ENCODE measurements at regions not wholly inside any gene's neighbourhood (a gene's known extent, or its start where the extent isn't known, plus 50 kb on each side); places are given as distances from the start of the nearest gene placed in this dataset.
"Not testable (repeated sequence)": the region's sequence is repeated elsewhere in the genome, so short reads cannot be mapped to it uniquely, and the experiment has no call there.

DNA sequence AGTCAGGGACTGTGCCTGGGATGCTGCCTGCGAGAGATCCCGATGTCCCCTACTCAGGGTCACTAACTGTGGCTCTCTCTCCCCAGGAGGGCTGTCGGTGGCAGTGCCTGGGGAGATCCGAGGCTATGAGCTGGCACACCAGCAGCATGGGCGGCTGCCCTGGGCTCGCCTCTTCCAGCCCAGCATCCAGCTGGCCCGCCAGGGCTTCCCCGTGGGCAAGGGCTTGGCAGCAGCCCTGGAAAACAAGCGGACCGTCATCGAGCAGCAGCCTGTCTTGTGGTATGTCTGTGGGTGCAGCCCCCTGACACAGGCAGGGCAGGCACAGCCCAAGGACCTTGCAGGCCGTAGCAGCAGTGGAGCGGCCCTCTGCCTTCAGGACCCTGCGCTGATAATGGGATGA, 3088.9 kb downstream of the RPIA start:
- H2AFZ ChIP-seq (replicated peaks; ENCODE audit: low read length, poor library complexity); H2BK120ac ChIP-seq (ENCODE audit: low read depth, low read length); H3K4me2 ChIP-seq (ENCODE audit: low read depth, low read length); H3K4me3 ChIP-seq (ENCODE audit: insufficient read depth, low read depth, low read length); POLR2A ChIA-PET (ENCODE audit: unreplicated experiment); H3K27ac ChIP-seq (ENCODE audit: insufficient read depth, low read length); H3K27me3 ChIP-seq (ENCODE audit: control insufficient read depth, insufficient read depth, low read length); H3K79me1 ChIP-seq (ENCODE audit: low read depth in 1 of 2, low read length in 2 of 2); H2AK9ac ChIP-seq (replicated peaks; ENCODE audit: low read depth, low read length, poor library complexity); H3K23ac ChIP-seq (ENCODE audit: low read depth, low read length); H3K9me1 ChIP-seq (ENCODE audit: insufficient read depth, low read length); H3K56ac ChIP-seq (ENCODE audit: extremely low read depth, insufficient read depth, low read length); H2BK5ac ChIP-seq (ENCODE audit: low read depth, low read length, poor library complexity, severe bottlenecking); H4K8ac ChIP-seq (ENCODE audit: low read depth in 2 of 2, low read length in 2 of 2); in situ Hi-C loops (cut with MboI; ENCODE audit: low sequenced_read_pairs); H3K14ac ChIP-seq (replicated peaks; ENCODE audit: low read depth, low read length); H3K4ac ChIP-seq (ENCODE audit: low read depth, low read length); H4K5ac ChIP-seq (ENCODE audit: low read depth, low read length); H4K20me1 ChIP-seq (ENCODE audit: insufficient read depth, low read length); H2BK20ac ChIP-seq (ENCODE audit: low read depth, low read length); H3K9ac ChIP-seq (ENCODE audit: low read depth, low read length); H3K4me1 ChIP-seq (ENCODE audit: control insufficient read depth, insufficient read depth, low read length); CTCF ChIA-PET; H2BK15ac ChIP-seq (ENCODE audit: low read depth, low read length); H3K9me3 ChIP-seq (ENCODE audit: control insufficient read depth, insufficient read depth, low read length); H4K91ac ChIP-seq (ENCODE audit: insufficient read depth, low read depth, low read length); H2AK5ac ChIP-seq (ENCODE audit: low read depth, low read length); ATAC-seq (ENCODE audit: low read depth); H3K36me3 ChIP-seq (ENCODE audit: control insufficient read depth, insufficient read depth, low read length); H3K18ac ChIP-seq (ENCODE audit: low read depth, low read length); BruUV-seq (replicated peaks); dilution Hi-C loops (cut with HindIII; ENCODE audit: low sequenced_read_pairs, unreplicated experiment); DNase-seq; intact Hi-C loops (cut with micrococcal nuclease): not testable (repeated sequence)
- WGBS, 2 experiments (ENCODE audit: extremely low coverage in 2 of 2, insufficient read length in 1 of 2), result no CpG with 5 or more reads among the region's 14 CpGs

- H2AFZ ChIP-seq (replicated peaks; ENCODE audit: low read length, poor library complexity); H3K23ac ChIP-seq (ENCODE audit: low read depth, low read length); H4K5ac ChIP-seq (ENCODE audit: low read depth, low read length); H3K9me3 ChIP-seq (ENCODE audit: control insufficient read depth, insufficient read depth, low read length); BruUV-seq (replicated peaks); H3K27me3 ChIP-seq (ENCODE audit: control insufficient read depth, insufficient read depth, low read length); H3K36me3 ChIP-seq (ENCODE audit: control insufficient read depth, insufficient read depth, low read length); H3K4me1 ChIP-seq (ENCODE audit: control insufficient read depth, insufficient read depth, low read length); H3K79me1 ChIP-seq (ENCODE audit: low read depth in 1 of 2, low read length in 2 of 2); H3K18ac ChIP-seq (ENCODE audit: low read depth, low read length); DNase-seq; H4K20me1 ChIP-seq (ENCODE audit: insufficient read depth, low read length); H3K4me2 ChIP-seq (ENCODE audit: low read depth, low read length); H3K9me1 ChIP-seq (ENCODE audit: insufficient read depth, low read length); H3K56ac ChIP-seq (ENCODE audit: extremely low read depth, insufficient read depth, low read length); H2AK9ac ChIP-seq (replicated peaks; ENCODE audit: low read depth, low read length, poor library complexity); intact Hi-C loops (cut with micrococcal nuclease); H2AK5ac ChIP-seq (ENCODE audit: low read depth, low read length); H2BK15ac ChIP-seq (ENCODE audit: low read depth, low read length); H2BK5ac ChIP-seq (ENCODE audit: low read depth, low read length, poor library complexity, severe bottlenecking); H3K4ac ChIP-seq (ENCODE audit: low read depth, low read length); H3K4me3 ChIP-seq (ENCODE audit: insufficient read depth, low read depth, low read length); H3K27ac ChIP-seq (ENCODE audit: insufficient read depth, low read length); H4K91ac ChIP-seq (ENCODE audit: insufficient read depth, low read depth, low read length); H3K9ac ChIP-seq (ENCODE audit: low read depth, low read length); H3K14ac ChIP-seq (replicated peaks; ENCODE audit: low read depth, low read length); POLR2A ChIA-PET (ENCODE audit: unreplicated experiment); H4K8ac ChIP-seq (ENCODE audit: low read depth in 2 of 2, low read length in 2 of 2); CTCF ChIA-PET; H2BK20ac ChIP-seq (ENCODE audit: low read depth, low read length); dilution Hi-C loops (cut with HindIII; ENCODE audit: low sequenced_read_pairs, unreplicated experiment); ATAC-seq (ENCODE audit: low read depth); in situ Hi-C loops (cut with MboI; ENCODE audit: low sequenced_read_pairs); H2BK120ac ChIP-seq (ENCODE audit: low read depth, low read length): not testable (repeated sequence)
- no CpG with 5 or more reads among the region's 60 CpGs for whole genome bisulfite sequencing, 2 experiments (ENCODE audit: extremely low coverage in 2 of 2, insufficient read length in 1 of 2)
Observed at GRCh38 chr2:91809391-91809790, 3061.8 kb upstream of the TEKT4 start.

All from IMR-90 (cell line).